Kidney epithelial cell (primary cell): ENCODE measurements at regions not wholly inside any gene's neighbourhood (a gene's known extent, or its start where the extent isn't known, plus 50 kb on each side); places are given as distances from the start of the nearest gene placed in this dataset.

ENCODE experiments used
- DNase-seq: peaks from one replicate; pipeline ENCODE4 v3.0.0-alpha.2; 2010; ENCODE audit warnings: low read depth
- H3K27me3 ChIP-seq: 2 replicates; pipeline ENCODE4 v1.6.0; 2011; ENCODE audit warnings: low read length; ENCODE audit not compliant: control insufficient read depth, insufficient read depth
- H3K36me3 ChIP-seq: 2 replicates; pipeline ENCODE4 v1.5.1; 2011; ENCODE audit warnings: low read length; ENCODE audit not compliant: control insufficient read depth, insufficient read depth
- H3K4me3 ChIP-seq: 2 replicates; pipeline ENCODE4 v1.5.1; 2011; ENCODE audit warnings: low read depth, mild to moderate bottlenecking, control low read depth, low read length
- TF ChIP-seq, protein P1 (sequence below): IDR thresholded peaks from 2 replicates; pipeline ENCODE4 v1.5.1; 2011; ENCODE audit warnings: mild to moderate bottlenecking, moderate library complexity, low read length, control low read depth, inconsistent platforms; ENCODE audit not compliant: insufficient read depth, poor library complexity, severe bottlenecking

DNA sequence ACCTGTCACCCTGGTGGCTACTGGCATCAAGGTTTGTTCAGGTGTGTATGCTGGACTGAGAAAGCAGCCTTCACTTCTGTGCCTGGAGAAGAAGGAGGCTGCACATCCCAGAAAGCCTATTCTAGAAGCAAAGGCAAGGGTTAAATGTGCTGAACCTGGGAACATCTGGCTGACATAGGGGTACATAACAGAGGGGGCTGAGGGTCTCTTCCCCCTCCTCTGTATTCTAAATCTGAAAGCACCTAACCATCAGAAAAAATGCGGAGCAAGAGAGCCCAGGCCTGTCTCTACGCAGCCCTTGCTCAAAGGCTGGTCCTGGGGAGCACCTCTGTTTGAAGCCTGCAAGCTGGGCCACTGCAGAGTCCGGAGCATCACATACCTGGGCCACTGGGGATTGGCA is 53.2 kb upstream of the FSTL4 start:
- H3K27me3 ChIP-seq, result no peaks in the 10 kb centered on the region
- DNase-seq, result no peak
- H3K36me3 ChIP-seq, result no peaks in the 10 kb centered on the region
- no peak overlapping the region for H3K4me3 ChIP-seq
- TF ChIP-seq, protein P1, sequence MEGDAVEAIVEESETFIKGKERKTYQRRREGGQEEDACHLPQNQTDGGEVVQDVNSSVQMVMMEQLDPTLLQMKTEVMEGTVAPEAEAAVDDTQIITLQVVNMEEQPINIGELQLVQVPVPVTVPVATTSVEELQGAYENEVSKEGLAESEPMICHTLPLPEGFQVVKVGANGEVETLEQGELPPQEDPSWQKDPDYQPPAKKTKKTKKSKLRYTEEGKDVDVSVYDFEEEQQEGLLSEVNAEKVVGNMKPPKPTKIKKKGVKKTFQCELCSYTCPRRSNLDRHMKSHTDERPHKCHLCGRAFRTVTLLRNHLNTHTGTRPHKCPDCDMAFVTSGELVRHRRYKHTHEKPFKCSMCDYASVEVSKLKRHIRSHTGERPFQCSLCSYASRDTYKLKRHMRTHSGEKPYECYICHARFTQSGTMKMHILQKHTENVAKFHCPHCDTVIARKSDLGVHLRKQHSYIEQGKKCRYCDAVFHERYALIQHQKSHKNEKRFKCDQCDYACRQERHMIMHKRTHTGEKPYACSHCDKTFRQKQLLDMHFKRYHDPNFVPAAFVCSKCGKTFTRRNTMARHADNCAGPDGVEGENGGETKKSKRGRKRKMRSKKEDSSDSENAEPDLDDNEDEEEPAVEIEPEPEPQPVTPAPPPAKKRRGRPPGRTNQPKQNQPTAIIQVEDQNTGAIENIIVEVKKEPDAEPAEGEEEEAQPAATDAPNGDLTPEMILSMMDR, result no peak

DNA sequence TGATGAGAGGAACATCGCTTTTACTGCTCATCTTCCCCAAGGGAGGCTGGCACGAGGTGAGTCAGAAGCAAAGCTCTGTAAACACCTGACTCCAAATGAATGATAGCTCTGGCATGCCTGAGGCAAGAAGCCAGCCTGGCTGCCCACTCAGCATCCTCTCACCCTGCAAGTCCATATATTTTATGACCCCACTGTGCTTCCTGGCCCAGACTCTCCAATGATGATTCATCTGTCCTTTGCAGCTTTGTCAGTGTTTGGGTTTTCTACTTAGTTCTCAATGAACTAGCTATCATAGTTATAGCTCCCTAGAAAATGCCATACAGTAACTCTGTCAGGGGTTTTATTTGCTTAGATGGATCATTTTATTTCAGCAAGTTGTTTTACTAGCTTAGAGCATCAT is 52.1 kb upstream of the FSTL4 start:
- Histone ChIP-seq H3K4me3 (no peak overlapping the region), H3K36me3 (no peaks in the 10 kb centered on the region), H3K27me3 (no peaks in the 10 kb centered on the region)
- DNase-seq, result peak; percentile 44
- TF ChIP-seq, protein P1, result no peak

DNA sequence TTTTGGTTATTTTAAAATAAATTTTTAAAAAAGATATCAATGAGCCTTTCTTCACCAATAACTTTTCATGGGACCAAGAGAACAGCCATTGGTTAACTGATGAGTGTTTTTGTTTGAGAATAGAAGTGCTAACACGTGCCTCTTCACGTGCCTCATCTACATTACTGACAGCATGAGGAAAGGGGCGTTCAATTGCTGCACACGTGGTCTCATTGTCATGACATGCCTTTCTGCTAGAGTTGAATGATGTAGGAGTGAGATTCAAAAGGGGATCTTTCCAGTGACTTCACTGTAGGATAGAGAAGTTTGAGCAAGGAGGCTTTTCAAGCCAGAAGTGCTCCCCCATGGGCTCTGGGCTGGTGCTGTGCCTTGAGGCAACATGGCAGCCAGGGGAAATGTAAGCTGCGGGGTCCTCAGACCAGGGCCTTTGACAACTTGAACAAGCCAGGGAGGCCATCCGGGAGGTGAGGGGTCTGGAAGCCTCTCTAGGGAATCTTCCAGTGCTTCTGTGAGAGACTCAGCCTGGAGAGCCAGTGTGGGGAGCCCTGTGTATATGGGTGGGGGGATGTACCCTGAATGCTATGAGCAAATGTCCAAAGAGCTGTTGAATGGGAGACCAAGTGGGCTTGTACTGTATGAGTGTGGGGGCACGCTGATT is 51.2 kb upstream of the FSTL4 start:
- DNase-seq, result no peak
- Histone ChIP-seq H3K36me3 (no peaks in the 10 kb centered on the region), H3K4me3 (no peak overlapping the region), H3K27me3 (no peaks in the 10 kb centered on the region)
- TF ChIP-seq, protein P1, result no peak

DNA sequence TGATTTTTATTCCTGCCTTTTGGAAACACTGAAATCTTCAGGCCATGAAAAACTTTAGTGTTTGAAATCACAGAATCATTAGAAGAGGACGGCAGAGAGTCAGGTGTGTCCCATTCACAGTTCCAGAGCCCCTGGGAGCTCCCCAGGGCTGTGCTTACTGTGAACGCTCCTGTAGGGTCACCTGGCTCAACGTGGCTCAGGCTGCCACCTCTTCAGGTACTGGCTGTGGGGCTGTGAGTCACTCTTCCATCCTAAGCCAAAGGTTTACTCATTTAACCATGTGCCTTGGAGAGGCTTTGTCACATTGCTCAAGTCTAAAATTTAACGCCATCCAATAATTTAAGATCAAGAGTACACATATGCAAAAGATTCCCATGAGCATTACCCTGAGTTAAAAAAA is 50.2 kb upstream of the FSTL4 start:
- DNase-seq, result no peak
- Histone ChIP-seq H3K4me3 (no peak overlapping the region), H3K27me3 (no peaks in the 10 kb centered on the region), H3K36me3 (no peaks in the 10 kb centered on the region)
- TF ChIP-seq, protein P1, result no peak
